Naive B cell (primary cell): ENCODE measurements at regions not wholly inside any gene's neighbourhood (a gene's known extent, or its start where the extent isn't known, plus 50 kb on each side); places are given as distances from the start of the nearest gene placed in this dataset.

Source experiments
- ATAC-seq, 2 donors: fragments of 150-1000 bp; cut with Tn5 transposase; 2 replicates each; pipeline ENCODE4 v1.10.0; 2021; ENCODE audit warnings: low read depth in 2 of 2, mild to moderate bottlenecking in 2 of 2, moderate library complexity in 2 of 2
- DNase-seq: peaks from one replicate; pipeline ENCODE4 v3.0.0; 2022
- H3K27ac Mint-ChIP-seq, 6 donors: one replicate each; pipeline ENCODE4 v1.8.0; 2020 to 2022; ENCODE audit warnings: mild to moderate bottlenecking in 6 of 6, mixed read lengths in 6 of 6, moderate library complexity in 5 of 6, inconsistent platforms in 2 of 6
- H3K27me3 Mint-ChIP-seq, 3 donors: one replicate each; pipeline ENCODE4 v1.8.0; 2021 to 2022; ENCODE audit warnings: mixed read lengths in 3 of 3, mild to moderate bottlenecking in 1 of 3
- H3K36me3 Mint-ChIP-seq, 2 donors: one replicate each; pipeline ENCODE4 v1.8.0; 2020 to 2022; ENCODE audit warnings: mixed read lengths in 2 of 2, inconsistent platforms in 1 of 2, mild to moderate bottlenecking in 1 of 2
- H3K4me1 Mint-ChIP-seq, 3 donors: one replicate each; pipeline ENCODE4 v1.8.0; 2020 to 2022; ENCODE audit warnings: mixed read lengths in 3 of 3, inconsistent platforms in 1 of 3, mild to moderate bottlenecking in 1 of 3, moderate library complexity in 1 of 3
- H3K4me3 Mint-ChIP-seq, 8 donors: one replicate each; pipeline ENCODE4 v1.8.0; 2020 to 2022; ENCODE audit warnings: mild to moderate bottlenecking in 8 of 8, mixed read lengths in 8 of 8, moderate library complexity in 8 of 8, inconsistent platforms in 2 of 8
- H3K9me3 Mint-ChIP-seq, 7 donors: one replicate each; pipeline ENCODE4 v1.8.0; 2020 to 2022; ENCODE audit warnings: mixed read lengths in 7 of 7, mild to moderate bottlenecking in 5 of 7, inconsistent platforms in 2 of 7, moderate library complexity in 1 of 7

DNA sequence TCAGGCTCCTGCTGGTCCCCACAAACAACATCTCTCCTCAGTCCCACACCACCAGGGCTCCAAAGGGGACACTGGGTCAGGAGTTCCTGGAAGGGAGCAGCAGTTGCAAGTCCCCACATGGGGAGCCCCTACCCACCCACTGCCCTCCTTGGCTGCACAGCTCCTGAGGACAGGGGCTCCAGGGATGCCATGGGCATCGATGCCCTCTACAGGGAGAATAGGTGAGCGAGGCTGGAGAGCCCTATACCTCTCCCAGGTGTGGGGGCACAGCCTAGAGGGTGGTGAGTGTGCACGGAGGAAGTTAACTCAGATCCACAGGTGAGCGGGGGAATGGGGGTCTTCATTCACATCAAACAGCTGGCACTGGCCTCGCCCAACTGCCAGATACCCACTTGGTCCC is 141.2 kb upstream of the LINGO1 start:
- Mint-ChIP-seq H3K27ac (no peak overlapping the region), H3K9me3 (peaks cover 0 to 2% (median 0%) of the 10 kb centered on the region in 7 donors), H3K4me3 (no peak overlapping the region), H3K36me3 (no peaks in the 10 kb centered on the region), H3K4me1 (peaks cover 0 to 1% (median 0%) of the 10 kb centered on the region in 3 donors), H3K27me3 (peaks cover 5 to 25% (median 19%) of the 10 kb centered on the region in 3 donors)
- ATAC-seq (no peak), DNase-seq (no peak)

DNA sequence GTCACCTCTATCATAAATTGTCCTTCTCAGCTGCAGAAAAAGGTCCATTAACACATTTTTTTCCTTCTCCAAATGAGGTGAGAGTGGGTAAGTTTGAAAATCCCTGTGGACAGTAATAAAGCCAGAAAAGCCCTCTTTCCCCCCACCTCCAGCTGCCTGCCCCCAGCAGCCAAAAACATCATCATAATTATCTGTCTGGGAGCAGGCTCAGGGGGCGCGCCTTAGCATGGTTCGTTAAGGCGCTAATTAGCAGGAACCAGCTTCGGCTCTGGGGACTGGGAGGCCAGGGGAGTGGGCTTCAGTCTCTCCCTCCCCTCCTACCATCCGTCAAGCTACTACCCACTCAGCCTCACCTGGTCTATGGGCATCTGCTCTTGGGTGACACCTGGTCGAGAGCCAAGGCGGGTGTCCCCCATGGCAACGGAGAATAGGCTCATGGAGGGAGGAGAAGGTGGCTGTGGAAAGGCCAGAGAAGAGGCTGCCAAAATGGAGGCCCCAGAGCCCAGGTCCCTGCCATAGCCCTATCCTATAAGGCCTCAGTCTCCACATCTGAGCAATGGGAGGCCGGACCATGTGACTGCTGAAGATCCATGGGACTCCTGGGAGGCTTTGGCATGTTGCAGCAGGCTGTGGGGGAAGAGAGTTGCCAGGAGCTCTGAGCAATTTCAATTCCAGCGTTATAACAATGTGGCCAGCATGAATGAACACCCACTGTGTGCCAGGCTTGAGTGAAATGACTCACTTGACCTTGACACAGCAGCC is 140.1 kb upstream of the LINGO1 start:
- Mint-ChIP-seq H3K27ac (no peak overlapping the region), H3K4me1 (peaks cover 0 to 1% (median 0%) of the 10 kb centered on the region in 3 donors), H3K36me3 (no peaks in the 10 kb centered on the region), H3K27me3 (peaks cover 5 to 30% (median 20%) of the 10 kb centered on the region in 3 donors), H3K4me3 (no peak overlapping the region), H3K9me3 (no peaks in the 10 kb centered on the region)
- ATAC-seq = no peak
- DNase-seq = no peak

DNA sequence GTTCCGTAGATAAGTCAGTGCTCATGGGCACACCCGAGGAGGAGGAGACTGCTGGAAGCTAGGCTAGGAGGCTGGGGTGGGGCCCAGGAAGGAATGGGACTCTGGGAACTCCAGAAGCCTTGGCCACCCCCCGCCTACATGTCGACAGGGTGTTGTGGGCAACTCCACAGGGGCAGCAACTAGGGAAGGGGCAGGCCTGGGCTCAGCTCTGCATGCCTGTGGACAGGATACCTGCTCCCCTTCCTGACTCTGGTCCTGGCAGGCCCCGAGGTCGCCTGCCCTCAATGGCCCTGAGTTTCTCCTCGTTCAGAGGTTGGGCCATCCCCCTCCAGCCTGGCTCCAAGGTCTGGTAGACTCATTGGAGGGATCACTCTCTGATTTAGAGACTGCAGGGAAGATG is 138.9 kb upstream of the LINGO1 start:
- peaks cover 5 to 41% (median 30%) of the 10 kb centered on the region in 3 donors for H3K27me3 Mint-ChIP-seq
- peaks cover 0 to 1% (median 0%) of the 10 kb centered on the region in 3 donors for H3K4me1 Mint-ChIP-seq
- H3K27ac Mint-ChIP-seq = no peak overlapping the region
- no peak overlapping the region for H3K4me3 Mint-ChIP-seq
- ATAC-seq = no peak
- no peaks in the 10 kb centered on the region for H3K9me3 Mint-ChIP-seq
- DNase-seq = no peak
- no peaks in the 10 kb centered on the region for H3K36me3 Mint-ChIP-seq

DNA sequence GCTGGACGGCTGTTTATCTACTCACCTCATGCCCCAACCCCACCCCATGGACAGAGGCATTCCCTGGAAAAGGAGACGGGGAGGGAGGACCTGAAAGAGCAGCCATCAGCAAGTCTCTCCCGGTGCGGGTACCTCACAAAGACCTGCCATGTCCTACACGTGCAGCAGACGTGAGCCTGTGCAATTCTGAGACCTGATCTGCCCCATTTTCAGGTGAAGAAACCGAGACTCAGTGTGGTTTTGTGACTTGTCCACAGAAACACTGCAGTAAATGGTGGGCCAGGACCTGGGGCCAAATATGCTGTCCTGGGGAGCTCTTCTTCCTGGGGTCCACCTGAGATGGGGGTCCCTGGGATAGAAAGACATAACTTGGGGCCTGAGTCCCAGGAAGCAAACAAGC is 137.0 kb upstream of the LINGO1 start:
- no peak for DNase-seq
- no peak overlapping the region for H3K27ac Mint-ChIP-seq
- H3K36me3 Mint-ChIP-seq = no peaks in the 10 kb centered on the region
- H3K4me3 Mint-ChIP-seq = no peak overlapping the region
- H3K27me3 Mint-ChIP-seq = peaks cover 10 to 48% (median 31%) of the 10 kb centered on the region in 3 donors
- ATAC-seq = no peak
- H3K9me3 Mint-ChIP-seq = no peaks in the 10 kb centered on the region
- H3K4me1 Mint-ChIP-seq = peaks cover 0 to 1% (median 0%) of the 10 kb centered on the region in 3 donors

DNA sequence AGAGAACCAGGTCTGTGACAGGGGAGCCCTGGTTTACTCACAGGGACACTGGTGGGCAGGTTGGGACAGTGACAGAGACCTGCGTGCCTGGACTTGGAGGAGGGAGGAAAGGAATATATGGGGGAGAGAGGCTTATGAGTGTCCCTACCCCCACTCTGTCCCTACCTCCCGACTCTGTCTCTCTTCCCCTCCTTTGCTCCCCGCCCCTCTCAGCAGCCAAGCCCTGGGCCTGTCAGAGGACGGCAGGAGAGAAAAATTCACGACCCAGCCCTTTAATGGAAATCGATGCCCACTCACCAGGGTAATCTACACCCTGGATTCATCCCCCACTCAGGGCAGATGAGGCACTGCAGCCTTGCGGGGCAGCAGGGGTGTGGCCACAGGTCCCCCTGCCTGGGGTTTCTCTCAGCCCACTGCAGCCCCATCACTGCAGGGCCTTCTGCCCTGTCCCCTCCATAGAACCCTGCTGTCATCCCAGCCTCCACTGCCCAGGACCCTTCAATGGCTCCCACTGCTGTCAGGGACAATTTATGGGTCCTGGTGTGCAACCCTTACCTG is 135.9 kb upstream of the LINGO1 start:
- Mint-ChIP-seq H3K36me3 (no peaks in the 10 kb centered on the region), H3K27me3 (peaks cover 12 to 51% (median 36%) of the 10 kb centered on the region in 3 donors), H3K9me3 (no peaks in the 10 kb centered on the region), H3K4me3 (no peak overlapping the region), H3K4me1 (no peaks in the 10 kb centered on the region), H3K27ac (no peak overlapping the region)
- ATAC-seq (no peak), DNase-seq (no peak)

DNA sequence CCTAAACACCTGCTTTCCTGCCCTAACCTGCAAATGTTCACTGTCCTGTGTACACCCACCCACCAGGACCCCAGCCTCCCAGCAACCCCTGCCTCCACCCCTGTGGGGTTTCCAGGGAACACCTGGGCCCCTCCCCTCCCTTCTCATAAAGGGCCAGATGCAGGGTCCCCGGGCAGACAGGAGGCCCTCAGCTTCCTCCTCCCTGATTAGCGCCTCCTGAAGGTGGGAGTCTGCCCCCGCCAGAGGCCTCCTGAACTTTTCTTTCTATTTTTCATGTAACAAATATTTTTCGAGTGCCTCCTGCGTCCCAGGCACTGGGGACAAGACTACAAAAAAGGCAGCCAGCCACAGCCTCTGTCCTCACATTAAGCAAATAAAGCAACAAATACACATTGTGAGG is 135.4 kb upstream of the LINGO1 start:
- Mint-ChIP-seq H3K9me3 (no peaks in the 10 kb centered on the region), H3K27ac (no peak overlapping the region), H3K27me3 (peaks cover 12 to 56% (median 40%) of the 10 kb centered on the region in 3 donors), H3K4me1 (no peaks in the 10 kb centered on the region), H3K4me3 (no peak overlapping the region), H3K36me3 (no peaks in the 10 kb centered on the region)
- DNase-seq = no peak
- no peak for ATAC-seq

DNA sequence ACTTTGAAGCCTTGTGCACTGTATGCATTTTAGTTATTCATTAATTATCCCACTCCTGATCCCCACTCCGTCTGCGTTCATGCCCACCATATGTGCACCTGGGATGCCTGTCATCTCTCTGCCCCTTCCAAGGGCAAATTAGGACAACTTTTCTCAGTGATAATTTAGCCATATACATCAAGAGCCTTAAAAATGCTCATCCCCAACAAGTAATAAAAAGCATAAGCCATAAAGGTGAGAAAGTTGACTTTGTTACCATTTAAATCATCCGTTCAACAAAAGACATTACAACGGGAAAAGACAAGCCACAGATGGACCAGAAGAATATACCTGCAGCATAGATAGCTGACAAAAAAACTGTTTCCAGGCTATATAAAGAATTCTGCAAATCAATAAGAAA is 131.4 kb upstream of the LINGO1 start:
- Mint-ChIP-seq H3K4me3 (no peak overlapping the region), H3K27ac (no peak overlapping the region), H3K4me1 (no peaks in the 10 kb centered on the region), H3K27me3 (peaks cover 14 to 69% (median 50%) of the 10 kb centered on the region in 3 donors), H3K9me3 (no peaks in the 10 kb centered on the region), H3K36me3 (no peaks in the 10 kb centered on the region)
- DNase-seq (no peak), ATAC-seq (no peak)

DNA sequence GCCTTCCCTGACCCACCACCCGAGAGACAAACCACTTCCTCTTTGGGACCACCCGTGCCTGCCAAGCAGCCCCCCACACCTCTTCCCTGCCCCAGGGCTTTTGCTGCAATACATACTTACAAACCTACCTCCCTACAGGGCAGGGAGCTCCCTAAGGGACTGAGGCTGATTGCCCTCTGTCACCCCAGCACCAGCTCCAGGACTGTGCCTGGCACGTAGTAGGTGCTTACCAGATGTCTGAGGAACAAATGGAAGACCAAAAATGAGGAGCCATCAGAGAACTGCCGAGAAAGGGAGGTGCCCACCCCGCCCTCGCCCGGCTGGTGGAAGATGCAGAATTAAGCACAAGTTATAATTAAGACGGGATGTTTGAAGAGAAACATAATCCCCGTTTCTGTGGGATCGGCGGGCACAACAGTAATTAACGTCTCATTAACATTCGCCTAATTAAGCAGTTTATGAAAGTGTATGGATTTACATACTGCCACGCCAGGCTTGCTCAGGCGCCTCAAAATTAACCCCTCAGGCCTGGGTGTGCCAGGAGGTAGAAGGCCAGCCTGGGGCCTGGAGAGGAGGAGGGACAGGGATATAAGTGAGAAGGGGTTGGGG is 130.1 kb upstream of the LINGO1 start:
- Mint-ChIP-seq H3K27me3 (peaks cover 14 to 57% (median 50%) of the 10 kb centered on the region in 3 donors), H3K9me3 (no peaks in the 10 kb centered on the region), H3K4me1 (no peaks in the 10 kb centered on the region), H3K36me3 (no peaks in the 10 kb centered on the region), H3K27ac (no peak overlapping the region), H3K4me3 (no peak overlapping the region)
- DNase-seq (no peak), ATAC-seq (no peak)

DNA sequence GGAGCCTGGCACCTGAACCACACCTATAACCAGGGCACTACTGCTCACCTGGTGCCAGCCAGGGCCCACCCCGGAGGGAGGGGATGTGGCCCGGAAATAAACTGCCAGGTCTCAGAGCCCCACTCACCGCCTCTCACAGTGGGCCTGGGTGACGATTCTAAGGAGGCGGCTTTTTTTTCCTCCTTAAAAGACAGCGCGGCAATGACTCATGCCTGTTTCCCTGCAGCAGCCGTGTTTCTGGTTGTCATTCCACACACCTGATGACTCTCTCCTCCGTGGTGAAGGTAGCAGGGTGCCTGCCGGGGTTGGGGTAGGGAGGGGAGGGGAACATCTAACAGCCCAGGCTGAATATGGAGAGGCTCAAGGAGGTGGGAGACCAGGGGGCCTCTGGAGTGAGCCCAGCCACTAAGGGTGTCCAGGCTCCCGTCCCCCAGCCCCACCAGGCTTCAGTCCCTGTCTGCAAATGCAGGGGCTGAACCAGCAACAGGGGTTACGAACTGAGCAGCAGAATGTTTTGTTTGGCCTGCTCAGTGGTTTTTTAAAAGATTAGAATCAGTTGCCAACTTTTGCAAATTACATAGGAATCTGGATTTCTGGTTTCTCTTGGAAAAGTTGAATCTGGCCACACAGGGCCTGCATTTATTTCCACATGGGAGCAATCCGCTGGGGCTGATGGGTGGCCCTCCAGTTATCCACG is 127.3 kb upstream of the LINGO1 start:
- Mint-ChIP-seq H3K27ac (no peak overlapping the region), H3K4me3 (no peak overlapping the region), H3K9me3 (no peaks in the 10 kb centered on the region), H3K36me3 (no peaks in the 10 kb centered on the region), H3K27me3 (peaks cover 17 to 49% (median 47%) of the 10 kb centered on the region in 3 donors), H3K4me1 (no peaks in the 10 kb centered on the region)
- ATAC-seq (no peak), DNase-seq (no peak)

DNA sequence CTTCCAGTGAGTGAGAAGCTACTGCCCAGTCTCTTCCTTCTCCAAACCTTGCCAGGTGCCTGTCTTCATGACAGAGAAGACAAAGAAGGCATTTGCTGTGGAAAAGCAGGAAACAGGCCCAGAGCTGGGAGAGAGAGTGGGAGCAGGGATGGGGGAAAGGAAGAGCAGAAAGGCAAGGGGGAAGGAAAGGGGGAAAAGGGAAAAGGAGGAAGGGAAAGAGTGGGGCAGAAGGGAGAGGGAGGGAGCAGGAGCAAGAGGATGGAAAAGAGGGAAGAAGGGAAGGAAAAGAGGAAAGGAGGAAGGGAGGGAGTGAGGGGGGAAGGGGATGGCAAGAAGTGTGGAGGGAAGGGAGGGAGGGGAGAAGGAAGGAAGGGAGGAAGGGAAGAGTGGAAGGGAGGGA is 121.2 kb upstream of the LINGO1 start:
- ATAC-seq = no peak
- Mint-ChIP-seq H3K4me3 (no peak overlapping the region), H3K4me1 (no peaks in the 10 kb centered on the region), H3K27me3 (peaks cover 14 to 49% (median 23%) of the 10 kb centered on the region in 3 donors), H3K36me3 (no peaks in the 10 kb centered on the region), H3K9me3 (peaks cover 0 to 2% (median 0%) of the 10 kb centered on the region in 7 donors), H3K27ac (no peak overlapping the region)
- DNase-seq = no peak

DNA sequence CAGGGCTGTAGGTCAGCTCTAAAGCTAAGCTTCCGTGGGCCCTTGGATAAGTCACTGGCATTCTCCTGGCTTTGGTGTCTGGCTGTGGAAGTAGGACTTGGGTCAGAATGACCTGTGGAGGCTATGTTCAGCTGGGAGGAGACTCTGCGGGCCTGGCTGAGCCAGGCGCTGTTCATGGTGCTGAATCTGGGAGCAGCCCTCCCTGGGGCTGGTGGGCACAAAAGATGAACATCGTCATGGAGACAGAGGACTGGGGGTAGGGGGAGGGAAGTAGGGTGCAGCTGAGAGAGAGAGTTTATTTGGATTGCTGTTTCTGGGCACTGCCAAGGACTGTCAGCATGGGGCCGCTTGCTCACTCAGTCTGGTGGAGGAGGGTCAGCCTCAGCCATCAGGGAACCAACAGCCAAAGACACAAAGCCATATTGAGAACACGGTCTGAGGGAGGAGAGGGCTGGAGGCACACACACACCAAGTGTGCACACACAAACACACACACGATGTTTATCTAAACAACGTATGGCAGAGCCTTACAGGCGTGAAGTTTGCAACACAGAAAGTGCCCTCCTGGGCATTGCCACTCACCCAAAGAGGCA is 120.7 kb upstream of the LINGO1 start:
- Mint-ChIP-seq H3K9me3 (peaks cover 0 to 2% (median 0%) of the 10 kb centered on the region in 7 donors), H3K36me3 (no peaks in the 10 kb centered on the region), H3K27ac (no peak overlapping the region)

DNA sequence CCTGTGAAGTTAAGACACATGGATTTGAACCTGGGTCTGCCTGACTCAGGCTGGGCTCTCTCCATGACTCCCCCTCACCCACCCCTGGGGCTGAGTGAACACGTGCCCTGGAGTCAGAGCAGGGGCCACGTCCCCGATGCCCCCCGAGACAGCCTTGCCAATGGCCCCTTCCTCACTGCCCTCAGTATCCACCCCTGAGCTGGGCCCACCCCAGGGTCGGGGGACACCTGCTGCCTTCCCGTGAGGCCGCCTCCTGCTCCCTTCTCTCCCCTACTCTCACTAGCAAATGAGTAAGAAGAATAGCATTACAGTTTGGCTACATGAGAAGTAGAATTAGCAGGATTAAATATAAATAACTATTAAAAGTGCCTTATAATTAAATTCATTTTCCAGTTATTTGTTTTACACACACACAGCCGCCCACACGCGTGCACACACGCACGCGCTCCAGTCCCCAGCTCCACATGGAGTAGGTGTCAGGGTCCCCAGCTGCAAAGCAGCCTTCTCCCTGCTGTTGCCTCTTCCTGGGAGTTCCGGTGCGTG is 117.4 kb upstream of the LINGO1 start:
- Mint-ChIP-seq H3K4me3 (no peak overlapping the region), H3K36me3 (no peaks in the 10 kb centered on the region), H3K4me1 (peaks cover 0 to 8% (median 0%) of the 10 kb centered on the region in 3 donors), H3K27ac (no peak overlapping the region), H3K27me3 (peaks cover 8 to 29% (median 13%) of the 10 kb centered on the region in 3 donors), H3K9me3 (peaks cover 0 to 2% (median 0%) of the 10 kb centered on the region in 7 donors)
- DNase-seq = no peak
- no peak for ATAC-seq

More for the DNA sequence above, 120.7 kb upstream of the LINGO1 start:
- DNase-seq (no peak), ATAC-seq (no peak)
- Mint-ChIP-seq H3K4me3 (no peak overlapping the region), H3K27me3 (peaks cover 14 to 49% (median 24%) of the 10 kb centered on the region in 3 donors), H3K4me1 (no peaks in the 10 kb centered on the region)
